ENCODE measurements at regions not wholly inside any gene's neighbourhood (a gene's known extent, or its start where the extent isn't known, plus 50 kb on each side); places are given as distances from the start of the nearest gene placed in this dataset.

DNA sequence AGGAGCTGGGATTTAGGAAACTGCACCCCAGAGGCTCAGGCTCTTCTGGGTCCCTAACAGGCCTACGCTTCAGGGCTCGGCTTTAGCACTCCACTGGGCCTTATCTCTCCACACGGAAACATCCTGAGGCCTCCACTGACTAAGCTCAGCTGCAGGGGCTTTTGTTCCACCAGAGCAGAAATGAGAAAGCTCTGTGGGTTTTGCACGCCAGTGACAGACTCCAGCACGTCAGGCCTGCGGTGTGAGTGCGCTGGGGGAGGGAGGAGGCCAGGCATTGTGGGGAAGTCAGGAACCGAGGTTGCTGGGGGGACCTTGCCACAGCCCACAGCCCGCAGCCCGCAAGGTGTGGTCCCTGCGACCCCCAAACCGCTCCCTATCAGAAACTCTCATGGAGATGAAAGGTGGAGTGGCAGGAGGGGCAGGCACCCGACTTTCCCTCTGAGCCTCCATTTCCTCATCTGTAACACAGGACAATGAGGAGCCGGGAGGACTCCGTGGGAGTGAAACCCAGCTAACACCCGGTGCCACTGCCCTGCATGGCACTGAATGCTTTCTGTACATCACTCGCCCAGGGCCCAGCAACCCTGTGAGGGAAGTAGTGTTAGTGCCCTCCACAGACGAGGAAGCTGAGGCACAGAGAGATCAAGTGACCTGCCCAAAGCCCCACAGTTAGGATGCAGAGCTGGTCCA is 106.5 kb downstream of the TPRA1 start:
- no peak for DNase-seq

- no peak for DNase-seq
Measured at GRCh38 chr3:127483005-127483641, 107.4 kb downstream of the TPRA1 start.

DNA sequence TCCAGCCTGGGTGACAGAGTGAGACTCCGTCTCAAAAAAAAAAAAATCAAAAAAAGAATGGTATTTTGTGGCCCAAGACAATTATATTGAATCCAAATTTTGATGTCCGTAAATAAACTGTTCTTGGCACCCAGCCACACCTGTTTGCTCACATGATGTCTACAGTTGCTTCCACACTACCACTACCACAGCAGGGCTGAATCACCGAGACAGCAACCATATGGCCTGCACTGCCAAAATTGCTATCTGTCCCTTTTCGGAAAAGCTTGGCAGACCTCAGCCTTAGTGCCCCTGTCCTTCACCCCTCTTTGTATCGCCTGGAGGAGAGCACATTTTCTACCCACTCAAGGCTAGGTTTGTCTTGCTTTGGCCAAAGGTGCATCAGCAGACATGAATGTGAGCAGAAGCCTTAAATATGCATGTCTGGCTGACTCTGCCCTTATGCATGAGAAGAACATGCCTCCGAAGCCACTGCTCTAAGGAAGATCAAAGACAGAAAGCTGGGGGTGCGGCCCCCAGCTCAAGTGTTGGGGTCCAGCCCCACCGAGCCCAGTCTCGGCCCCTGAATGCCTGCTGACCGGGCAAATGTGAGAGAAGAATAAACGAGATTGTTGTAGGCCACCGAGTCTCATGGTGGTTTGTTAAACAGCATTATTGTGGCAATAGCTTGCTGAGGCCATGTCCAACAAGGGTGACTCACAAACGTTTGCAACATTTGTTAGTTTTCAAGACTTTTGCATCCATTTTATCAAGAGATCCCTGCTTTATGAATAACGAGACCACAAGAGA is 108.1 kb downstream of the TPRA1 start:
- DNase-seq, result no peak

- DNase-seq, result no peak
Measured at GRCh38 chr3:127480196-127480954, 110.2 kb downstream of the TPRA1 start.

DNA sequence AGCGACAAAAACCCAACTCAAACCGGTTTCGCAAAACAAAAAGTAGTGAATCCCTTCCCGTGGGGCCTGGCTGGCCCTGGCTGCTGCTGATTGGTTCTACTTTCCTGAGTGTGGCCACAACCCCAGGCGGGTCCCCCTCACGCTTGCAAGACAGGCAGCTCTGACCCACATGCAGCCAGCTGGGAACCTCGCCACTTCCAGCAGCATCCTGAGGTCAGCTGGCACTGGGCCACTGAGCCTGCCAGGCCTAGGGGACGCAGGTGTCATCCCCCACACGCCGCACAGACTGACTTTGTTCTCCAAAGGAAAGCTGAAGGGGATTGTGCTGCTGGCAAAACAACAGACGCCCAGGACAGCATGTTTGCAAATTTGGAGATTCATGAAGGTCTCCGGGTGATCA is 111.1 kb downstream of the TPRA1 start:
- no peak for DNase-seq

DNA sequence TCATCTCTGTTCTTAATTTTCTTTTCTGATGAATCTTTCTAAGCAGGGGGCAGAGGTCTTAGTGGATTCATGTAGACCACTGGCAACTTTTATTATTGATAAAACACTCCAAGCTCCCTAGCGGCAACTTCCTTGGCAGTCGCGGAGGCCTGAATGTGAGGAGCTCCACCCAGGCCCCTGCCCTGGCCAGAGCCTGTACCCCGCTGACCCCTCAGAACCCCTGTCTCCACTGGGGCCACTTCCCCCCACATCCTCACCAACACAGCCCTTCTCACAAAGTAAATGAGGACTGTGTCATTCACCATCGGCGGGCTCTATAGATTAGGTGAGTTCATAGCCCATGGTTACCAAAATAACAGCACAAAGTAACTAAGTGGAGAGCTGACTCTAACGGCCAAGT is 111.6 kb downstream of the TPRA1 start:
- no peak for DNase-seq

GRCh38 chr3:127477396-127477795 is 113.1 kb downstream of the TPRA1 start:
- DNase-seq, result no peak

DNA sequence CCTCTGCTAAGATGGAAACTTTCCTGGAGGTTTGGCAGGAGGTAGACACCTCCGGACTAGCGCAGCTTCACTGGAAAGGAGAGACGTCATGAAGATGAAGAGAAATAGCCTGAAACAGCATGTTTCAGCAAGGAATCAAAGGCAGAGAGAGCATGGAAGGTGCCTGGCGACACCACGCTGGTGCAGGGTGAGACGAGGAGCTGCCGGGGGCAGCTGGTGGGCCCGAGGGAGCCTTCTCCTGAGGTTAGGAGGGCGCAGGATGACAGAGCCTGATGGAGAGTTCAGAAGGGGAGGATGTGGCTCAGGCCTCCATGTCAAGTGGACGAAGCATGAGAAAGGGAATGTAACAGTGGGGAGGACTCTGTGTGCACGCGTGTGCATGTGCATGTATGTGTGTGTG is 113.6 kb downstream of the TPRA1 start:
- no peak for DNase-seq

- no peak for DNase-seq
Measured at GRCh38 chr3:127475975-127476705, 114.4 kb downstream of the TPRA1 start.

DNA sequence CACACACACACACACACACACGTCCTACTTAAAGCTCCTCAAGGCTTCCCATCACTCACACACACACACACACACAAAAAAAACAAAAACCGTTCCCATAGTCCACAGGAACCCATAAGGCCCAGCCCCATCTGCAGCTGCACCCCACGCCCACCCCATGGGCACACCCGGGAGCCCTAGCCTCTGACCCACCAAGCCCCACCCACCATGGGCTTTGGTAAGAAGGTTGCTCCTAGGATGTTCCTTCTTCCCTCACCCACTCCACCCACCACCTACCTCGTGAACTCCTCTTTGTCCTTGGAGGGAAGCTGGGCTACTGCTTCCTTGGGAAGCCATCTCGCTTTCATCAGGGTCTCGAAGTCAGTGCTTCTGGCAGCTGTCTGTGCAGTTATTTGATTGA is 115.1 kb downstream of the TPRA1 start:
- no peak for DNase-seq

DNA sequence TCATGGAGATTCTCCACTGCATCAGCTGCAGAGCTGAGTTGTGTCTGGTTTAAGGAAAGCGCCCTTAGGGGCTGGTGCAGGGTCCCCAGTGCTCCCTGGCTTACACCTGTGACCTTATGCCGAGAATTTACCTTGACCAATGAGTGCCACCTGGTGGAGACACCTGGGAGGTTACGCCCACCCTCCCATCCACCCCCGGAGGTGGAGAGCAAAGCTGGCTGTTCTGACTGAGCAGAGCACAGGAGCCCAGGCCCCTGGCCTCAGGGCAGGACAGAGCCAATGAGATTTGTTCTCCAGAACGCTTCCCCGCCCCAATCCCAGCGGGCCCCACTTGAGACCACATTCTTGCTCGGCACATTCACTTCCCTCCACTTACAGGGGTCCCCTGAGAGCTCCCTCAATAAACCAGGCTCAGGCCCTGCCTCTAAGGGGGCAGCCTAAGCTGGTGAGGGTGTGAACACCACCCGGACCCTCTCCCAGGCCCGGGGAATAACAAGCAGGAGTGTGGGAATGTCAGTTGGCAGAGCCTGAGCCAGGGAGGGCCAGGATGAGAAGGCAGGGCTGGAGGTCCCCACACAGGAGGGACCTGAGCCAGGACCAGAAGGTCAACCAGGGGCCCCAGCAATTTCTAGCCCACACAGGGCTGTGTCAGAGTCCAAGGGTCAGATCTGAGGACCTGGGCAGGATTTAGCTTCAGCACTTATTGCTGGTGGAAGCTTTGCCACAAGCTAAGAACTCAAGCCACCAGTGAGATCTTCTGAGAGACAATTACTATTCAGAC is 117.1 kb downstream of the TPRA1 start:
- no peak for DNase-seq

GRCh38 chr3:127472506-127472905 is 118.0 kb downstream of the TPRA1 start:
- DNase-seq, result no peak

- DNase-seq, result no peak
Measured at GRCh38 chr3:127471142-127471541, 119.4 kb downstream of the TPRA1 start.

DNA sequence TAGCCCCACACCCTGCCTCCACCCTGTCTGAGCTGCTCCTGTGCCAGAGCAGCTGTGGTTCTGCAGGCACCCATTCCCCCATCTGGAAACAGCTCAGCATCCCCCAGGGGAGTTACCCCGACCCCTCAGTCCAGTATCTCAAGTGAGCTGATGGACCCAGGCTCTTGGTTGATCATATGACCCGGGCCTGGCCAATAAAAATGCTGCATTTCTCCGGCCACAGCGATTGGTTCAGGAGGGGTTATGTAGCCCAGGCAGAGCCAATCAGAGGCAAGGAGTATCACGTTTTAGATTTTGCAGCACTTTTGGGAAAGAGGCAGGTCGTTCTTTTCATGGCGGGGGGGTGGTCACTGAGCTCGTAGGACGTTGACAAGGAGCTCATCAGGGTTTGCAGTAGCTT is 120.8 kb downstream of the TPRA1 start:
- no peak for DNase-seq

DNA sequence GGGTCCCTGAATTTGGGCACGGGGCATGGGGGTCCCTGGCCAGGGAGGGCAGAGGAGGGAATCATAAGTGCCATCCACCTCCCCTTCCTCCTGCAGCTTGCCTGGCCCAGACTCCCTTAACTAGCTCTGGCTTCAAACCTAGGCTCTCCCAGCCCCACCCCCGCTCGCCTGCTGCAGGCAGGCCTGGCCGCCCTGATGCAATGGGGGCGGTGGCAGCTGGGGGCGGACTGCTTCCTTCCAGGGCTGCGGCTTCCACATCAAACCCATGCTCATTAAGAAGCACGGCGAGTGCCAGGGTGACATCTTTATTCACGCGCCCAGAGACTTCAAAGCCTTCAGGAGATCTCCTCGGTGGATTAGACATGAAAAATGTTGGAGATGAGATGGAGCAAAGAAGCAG is 123.1 kb downstream of the TPRA1 start:
- DNase-seq, result no peak

DNA sequence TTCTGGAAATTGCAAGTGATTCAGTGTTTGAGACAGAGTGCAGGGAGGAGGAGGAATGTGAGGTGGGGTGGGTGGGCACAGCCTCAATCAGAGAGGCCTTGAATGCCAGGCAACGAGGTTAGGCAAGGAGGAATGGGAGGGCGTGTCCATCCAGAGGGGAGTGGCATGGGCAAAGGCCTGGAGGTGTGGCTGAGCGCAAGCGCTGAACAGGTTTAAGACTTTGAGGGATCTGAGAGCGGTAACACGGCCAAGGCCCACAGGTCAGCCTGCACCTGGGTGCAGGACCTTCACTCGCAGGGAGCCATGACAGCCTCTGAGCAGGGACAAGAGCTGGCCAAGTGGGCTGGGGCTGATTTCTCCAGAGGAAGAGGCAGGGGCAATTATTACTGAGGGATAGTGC is 125.9 kb downstream of the TPRA1 start:
- DNase-seq, result no peak

DNA sequence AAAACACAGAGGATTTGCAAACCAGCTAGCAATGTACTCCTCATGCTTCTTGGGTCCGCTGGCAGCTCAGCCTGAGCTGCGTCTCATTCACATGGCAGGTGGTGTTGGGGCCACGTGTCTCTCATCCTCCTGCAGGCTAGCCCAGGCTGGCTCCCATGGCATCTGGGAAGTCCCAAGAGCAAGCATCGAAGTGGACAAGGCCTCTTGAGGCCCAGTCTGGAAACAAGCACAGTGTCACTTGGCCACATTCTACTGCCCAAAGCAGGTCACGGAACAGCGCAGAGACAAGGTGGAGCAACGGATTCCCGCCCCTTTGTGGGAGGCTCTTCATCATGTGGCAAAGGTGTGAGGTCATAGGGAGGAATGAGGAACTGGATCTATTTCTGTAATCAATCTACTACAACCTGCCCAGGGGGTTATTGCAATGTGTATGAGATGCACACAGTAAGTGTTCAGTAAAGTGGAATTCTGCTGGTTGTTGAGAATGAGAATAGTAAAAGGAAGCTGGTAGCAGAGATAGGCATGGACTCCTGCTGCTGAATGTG is 128.3 kb downstream of the TPRA1 start:
- no peak for DNase-seq

DNA sequence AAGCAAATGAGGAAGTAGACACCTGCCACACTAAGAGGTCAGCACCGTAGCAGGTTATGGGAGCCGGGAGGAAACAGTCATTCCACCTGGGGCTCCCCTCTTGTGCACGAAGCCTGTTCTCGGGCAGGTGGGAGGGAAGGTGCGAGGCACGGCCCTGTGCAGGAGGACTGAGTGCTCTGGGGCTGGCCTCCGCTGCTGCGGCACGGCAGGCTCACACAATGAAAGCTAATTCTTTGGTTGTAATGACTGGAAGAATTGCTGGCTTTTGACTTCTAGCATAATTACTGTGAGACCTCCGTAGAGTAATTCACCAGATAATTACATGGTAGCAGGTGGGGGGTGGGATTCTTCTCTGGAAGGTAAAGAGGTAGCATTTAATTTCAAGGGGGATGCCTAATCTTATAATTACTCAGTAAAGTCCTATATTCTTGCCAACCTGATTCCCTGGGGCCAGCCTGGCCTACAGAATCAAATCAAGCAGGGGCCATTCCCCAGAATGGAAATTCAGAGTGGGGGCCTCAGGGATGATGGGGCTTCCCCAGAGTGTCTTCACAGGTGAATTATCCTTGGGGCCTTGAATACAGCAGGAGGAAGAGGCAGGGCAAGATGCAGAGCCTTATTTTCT is 129.1 kb downstream of the TPRA1 start:
- no peak for DNase-seq

- DNase-seq, result no peak
Measured at GRCh38 chr3:127459891-127460290, 130.6 kb downstream of the TPRA1 start.

DNA sequence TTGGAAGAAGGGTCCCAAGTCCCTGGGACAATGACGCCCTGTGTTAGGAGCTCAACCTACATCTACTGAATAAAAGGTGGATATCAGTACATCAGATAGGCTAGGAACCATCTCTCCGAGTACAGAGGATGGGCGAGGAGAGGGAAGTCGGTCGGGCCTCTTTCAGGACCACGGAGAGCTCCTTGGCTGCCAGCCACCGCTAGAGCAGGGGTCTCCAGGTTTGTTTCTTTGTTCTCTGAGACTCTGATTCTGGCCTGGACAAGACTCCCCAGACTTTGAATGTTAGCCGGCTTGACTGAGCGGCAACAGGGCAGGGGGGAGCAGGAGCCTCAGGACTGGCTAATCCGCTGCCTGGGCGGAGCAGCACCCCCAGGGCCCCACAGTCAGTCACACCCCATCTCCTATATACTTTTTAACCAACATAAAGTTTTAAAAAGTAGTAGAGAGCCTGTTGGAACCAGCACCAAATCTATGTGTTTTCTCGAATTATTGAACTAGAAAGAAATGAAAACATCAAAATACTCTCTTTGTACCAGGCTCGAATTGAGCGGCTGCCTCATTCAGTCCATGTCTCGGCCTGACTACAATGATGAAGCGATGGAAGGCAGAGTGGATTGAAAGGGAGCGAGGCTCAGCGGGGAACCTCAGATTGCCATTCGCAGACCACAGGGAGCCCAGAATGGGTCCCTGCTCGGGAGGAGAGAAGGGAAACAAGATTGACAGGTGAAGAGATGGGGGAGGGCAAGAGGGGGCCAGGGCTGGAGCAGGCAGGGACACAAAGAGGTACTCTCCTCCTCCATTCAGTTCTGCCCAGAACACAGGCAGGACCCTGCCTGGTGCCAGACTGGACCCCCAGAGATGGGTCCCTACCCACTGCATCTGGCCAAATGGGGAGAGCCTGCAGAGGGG is 131.6 kb downstream of the TPRA1 start:
- no peak for DNase-seq

Data from left hindlimb (tissue), 1 donor.